ENCODE measurements at regions not wholly inside any gene's neighbourhood (a gene's known extent, or its start where the extent isn't known, plus 50 kb on each side); places are given as distances from the start of the nearest gene placed in this dataset.

DNA sequence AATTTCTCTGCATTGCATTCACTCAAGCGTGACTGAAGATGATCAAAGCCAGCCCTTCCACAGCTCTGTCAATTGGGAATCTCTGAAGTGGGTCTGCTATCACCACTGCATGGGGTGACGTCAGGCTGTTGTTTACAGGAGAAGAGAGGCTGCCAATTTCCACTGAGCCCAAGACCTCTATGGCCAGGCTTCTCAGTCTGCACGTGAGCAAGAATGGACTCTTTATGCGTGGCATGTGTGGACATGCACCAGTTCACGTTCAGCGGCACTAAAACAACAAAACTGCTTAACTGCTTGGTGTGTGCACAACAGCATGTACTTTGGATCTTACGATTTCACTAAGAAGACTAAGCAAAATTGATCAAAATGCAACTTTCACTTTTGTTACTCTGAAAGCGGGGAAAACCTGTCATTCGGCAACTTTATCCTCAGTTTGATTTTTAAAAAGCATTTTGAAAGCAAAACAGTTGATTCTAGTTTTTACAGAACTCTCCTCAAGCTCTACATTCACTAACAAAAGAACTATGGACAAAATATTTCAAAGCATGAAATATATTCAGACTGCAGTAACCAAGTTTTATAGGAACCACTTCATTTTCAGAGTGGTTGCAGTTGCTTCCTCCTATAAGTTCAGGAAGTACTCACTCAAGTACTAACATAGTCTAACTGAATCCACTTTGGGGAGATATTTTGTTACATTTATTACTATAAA is 77.0 kb upstream of the SERTAD2 start:
- Histone ChIP-seq H3K9me3 (ENCODE audit: low read length) (no peaks in the 10 kb centered on the region), H2AFZ (ENCODE audit: low read length) (peak overlapping the region; percentile 80), H3K27ac (ENCODE audit: extremely low read length, insufficient read depth, low read length) (peak overlapping the region; percentile 83), H3K9ac (ENCODE audit: insufficient read depth, low read depth, low read length) (peak overlapping the region; percentile 65), H3K36me3 (replicated peaks in 1 of 2; ENCODE audit: control insufficient read depth in 1 of 2, insufficient read depth in 2 of 2, low read length in 2 of 2) (no peaks in the 10 kb centered on the region), H3K4me3 (replicated peaks in 1 of 3; ENCODE audit: insufficient read depth in 1 of 3, low read depth in 2 of 3, low read length in 3 of 3) (peak overlapping the region; percentile 10 to 59 (median 46)), H3K79me2 (ENCODE audit: insufficient read depth, low read length) (peaks cover 7% of the 10 kb centered on the region), H3K4me2 (ENCODE audit: low read depth, low read length) (peak overlapping the region; percentile 89), H3K27me3 (ENCODE audit: control insufficient read depth in 1 of 2, insufficient read depth in 2 of 2, low read length in 2 of 2) (no peaks in the 10 kb centered on the region), H3K4me1 (ENCODE audit: insufficient read depth, low read length) (peaks cover 76% of the 10 kb centered on the region), H4K20me1 (ENCODE audit: insufficient read depth, low read length) (no peaks in the 10 kb centered on the region)
- 1% methylated on average over 9 of the region's 9 CpGs for WGBS (ENCODE audit: low lambda C conversion rate)
- ATAC-seq (peak; percentile 91), FAIRE-seq (peak; percentile 94), DNase-seq (ENCODE audit: low spot score) (peak; percentile 94)
- TSS peak; percentile 100 for BruUV-seq (replicated peaks)
- intact Hi-C loops (cut with micrococcal nuclease; ENCODE audit: unreplicated experiment) (loop anchor here (1.0 to 5.0 kb wide), 4 partner anchors 21 to 84 kb away; no protein-coding TSS in a partner anchor), in situ Hi-C loops (cut with HindIII; ENCODE audit: extremely low pct_ligation_motif_present, low pct_unique_long_range_greater_than_20kb) (no loop called here)
- ChIA-PET CTCF (ENCODE audit: low intra/inter-chr PET ratio, low total read pairs) (no interaction called here), POLR2A (interaction anchor here (1.0 to 7.0 kb wide), 9 partner anchors 9 to 85 kb away, joined by 3 to 57 read pairs (median 5); partner anchors contain the start of gene SERTAD2)
- TF ChIP-seq, protein P1, sequence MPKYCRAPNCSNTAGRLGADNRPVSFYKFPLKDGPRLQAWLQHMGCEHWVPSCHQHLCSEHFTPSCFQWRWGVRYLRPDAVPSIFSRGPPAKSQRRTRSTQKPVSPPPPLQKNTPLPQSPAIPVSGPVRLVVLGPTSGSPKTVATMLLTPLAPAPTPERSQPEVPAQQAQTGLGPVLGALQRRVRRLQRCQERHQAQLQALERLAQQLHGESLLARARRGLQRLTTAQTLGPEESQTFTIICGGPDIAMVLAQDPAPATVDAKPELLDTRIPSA (CRISPR knock-in tag; IDR thresholded peaks at IDR 0.05; ENCODE audit: borderline replicate concordance), result no peak
- TF ChIP-seq, protein P2, sequence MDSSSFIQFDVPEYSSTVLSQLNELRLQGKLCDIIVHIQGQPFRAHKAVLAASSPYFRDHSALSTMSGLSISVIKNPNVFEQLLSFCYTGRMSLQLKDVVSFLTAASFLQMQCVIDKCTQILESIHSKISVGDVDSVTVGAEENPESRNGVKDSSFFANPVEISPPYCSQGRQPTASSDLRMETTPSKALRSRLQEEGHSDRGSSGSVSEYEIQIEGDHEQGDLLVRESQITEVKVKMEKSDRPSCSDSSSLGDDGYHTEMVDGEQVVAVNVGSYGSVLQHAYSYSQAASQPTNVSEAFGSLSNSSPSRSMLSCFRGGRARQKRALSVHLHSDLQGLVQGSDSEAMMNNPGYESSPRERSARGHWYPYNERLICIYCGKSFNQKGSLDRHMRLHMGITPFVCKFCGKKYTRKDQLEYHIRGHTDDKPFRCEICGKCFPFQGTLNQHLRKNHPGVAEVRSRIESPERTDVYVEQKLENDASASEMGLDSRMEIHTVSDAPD (CRISPR knock-in tag; IDR thresholded peaks at IDR 0.05), result peak; percentile 85
- TF ChIP-seq KLF16 (CRISPR knock-in tag; IDR thresholded peaks at IDR 0.05) (peak in 1 of 2 experiments; percentile 81; a peak in 2 of 4 replicates), NFYB (CRISPR knock-in tag; IDR thresholded peaks at IDR 0.05) (0 out of 2 replicates have a peak, but pooled peaks have one; percentile 23)
- TF ChIP-seq, protein P3, sequence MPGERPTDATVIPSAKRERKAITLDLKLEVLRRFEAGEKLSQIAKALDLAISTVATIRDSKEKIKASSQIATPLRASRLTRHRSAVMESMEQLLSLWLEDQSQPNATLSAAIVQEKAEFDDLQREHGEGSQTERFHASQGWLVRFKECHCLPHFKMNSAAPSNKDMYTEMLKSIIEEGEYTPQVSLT (CRISPR knock-in tag; IDR thresholded peaks at IDR 0.05; ENCODE audit: borderline replicate concordance, low read depth), result no peak
- TF ChIP-seq, protein P4, sequence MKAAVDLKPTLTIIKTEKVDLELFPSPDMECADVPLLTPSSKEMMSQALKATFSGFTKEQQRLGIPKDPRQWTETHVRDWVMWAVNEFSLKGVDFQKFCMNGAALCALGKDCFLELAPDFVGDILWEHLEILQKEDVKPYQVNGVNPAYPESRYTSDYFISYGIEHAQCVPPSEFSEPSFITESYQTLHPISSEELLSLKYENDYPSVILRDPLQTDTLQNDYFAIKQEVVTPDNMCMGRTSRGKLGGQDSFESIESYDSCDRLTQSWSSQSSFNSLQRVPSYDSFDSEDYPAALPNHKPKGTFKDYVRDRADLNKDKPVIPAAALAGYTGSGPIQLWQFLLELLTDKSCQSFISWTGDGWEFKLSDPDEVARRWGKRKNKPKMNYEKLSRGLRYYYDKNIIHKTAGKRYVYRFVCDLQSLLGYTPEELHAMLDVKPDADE (CRISPR knock-in tag; IDR thresholded peaks at IDR 0.05), result no peak
- TF ChIP-seq, protein P5, sequence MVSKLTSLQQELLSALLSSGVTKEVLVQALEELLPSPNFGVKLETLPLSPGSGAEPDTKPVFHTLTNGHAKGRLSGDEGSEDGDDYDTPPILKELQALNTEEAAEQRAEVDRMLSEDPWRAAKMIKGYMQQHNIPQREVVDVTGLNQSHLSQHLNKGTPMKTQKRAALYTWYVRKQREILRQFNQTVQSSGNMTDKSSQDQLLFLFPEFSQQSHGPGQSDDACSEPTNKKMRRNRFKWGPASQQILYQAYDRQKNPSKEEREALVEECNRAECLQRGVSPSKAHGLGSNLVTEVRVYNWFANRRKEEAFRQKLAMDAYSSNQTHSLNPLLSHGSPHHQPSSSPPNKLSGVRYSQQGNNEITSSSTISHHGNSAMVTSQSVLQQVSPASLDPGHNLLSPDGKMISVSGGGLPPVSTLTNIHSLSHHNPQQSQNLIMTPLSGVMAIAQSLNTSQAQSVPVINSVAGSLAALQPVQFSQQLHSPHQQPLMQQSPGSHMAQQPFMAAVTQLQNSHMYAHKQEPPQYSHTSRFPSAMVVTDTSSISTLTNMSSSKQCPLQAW (CRISPR knock-in tag; IDR thresholded peaks at IDR 0.05), result peak; percentile 86
- TF ChIP-seq, protein P6, sequence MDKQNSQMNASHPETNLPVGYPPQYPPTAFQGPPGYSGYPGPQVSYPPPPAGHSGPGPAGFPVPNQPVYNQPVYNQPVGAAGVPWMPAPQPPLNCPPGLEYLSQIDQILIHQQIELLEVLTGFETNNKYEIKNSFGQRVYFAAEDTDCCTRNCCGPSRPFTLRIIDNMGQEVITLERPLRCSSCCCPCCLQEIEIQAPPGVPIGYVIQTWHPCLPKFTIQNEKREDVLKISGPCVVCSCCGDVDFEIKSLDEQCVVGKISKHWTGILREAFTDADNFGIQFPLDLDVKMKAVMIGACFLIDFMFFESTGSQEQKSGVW (CRISPR knock-in tag; IDR thresholded peaks at IDR 0.05; ENCODE audit: borderline replicate concordance), result no peak
- TF ChIP-seq, protein P7, sequence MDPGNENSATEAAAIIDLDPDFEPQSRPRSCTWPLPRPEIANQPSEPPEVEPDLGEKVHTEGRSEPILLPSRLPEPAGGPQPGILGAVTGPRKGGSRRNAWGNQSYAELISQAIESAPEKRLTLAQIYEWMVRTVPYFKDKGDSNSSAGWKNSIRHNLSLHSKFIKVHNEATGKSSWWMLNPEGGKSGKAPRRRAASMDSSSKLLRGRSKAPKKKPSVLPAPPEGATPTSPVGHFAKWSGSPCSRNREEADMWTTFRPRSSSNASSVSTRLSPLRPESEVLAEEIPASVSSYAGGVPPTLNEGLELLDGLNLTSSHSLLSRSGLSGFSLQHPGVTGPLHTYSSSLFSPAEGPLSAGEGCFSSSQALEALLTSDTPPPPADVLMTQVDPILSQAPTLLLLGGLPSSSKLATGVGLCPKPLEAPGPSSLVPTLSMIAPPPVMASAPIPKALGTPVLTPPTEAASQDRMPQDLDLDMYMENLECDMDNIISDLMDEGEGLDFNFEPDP (CRISPR knock-in tag; conservative IDR thresholded peaks at IDR 0.05), result no peak
- TF ChIP-seq, protein P8, sequence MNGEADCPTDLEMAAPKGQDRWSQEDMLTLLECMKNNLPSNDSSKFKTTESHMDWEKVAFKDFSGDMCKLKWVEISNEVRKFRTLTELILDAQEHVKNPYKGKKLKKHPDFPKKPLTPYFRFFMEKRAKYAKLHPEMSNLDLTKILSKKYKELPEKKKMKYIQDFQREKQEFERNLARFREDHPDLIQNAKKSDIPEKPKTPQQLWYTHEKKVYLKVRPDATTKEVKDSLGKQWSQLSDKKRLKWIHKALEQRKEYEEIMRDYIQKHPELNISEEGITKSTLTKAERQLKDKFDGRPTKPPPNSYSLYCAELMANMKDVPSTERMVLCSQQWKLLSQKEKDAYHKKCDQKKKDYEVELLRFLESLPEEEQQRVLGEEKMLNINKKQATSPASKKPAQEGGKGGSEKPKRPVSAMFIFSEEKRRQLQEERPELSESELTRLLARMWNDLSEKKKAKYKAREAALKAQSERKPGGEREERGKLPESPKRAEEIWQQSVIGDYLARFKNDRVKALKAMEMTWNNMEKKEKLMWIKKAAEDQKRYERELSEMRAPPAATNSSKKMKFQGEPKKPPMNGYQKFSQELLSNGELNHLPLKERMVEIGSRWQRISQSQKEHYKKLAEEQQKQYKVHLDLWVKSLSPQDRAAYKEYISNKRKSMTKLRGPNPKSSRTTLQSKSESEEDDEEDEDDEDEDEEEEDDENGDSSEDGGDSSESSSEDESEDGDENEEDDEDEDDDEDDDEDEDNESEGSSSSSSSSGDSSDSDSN (CRISPR knock-in tag; IDR thresholded peaks at IDR 0.05), result peak; percentile 55; the same call in 1 of the 2 replicates

Data from HepG2 (cell line).